ENCODE measurements at regions not wholly inside any gene's neighbourhood (a gene's known extent, or its start where the extent isn't known, plus 50 kb on each side); places are given as distances from the start of the nearest gene placed in this dataset.

DNA sequence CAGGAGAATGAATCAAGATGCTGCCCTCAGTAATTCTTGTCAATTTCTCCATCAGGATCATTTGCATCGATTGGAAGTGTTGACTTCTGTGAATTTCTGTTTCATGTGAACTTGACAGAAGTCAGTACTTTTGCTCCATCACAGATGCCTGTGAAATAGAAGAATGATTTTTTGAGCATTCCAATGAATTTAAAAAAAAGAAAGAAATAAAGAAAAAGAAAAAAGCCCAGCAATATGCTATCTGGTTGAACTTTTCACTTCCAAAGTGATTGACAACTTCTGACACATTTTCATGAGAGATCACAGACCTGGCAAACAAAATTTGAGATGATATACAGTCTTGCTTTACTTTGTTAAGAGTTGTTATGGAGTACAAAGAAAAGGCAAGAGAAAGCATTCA lies 175.3 kb downstream of the RWDD3 start (continued):
- TF ChIP-seq, protein P1, sequence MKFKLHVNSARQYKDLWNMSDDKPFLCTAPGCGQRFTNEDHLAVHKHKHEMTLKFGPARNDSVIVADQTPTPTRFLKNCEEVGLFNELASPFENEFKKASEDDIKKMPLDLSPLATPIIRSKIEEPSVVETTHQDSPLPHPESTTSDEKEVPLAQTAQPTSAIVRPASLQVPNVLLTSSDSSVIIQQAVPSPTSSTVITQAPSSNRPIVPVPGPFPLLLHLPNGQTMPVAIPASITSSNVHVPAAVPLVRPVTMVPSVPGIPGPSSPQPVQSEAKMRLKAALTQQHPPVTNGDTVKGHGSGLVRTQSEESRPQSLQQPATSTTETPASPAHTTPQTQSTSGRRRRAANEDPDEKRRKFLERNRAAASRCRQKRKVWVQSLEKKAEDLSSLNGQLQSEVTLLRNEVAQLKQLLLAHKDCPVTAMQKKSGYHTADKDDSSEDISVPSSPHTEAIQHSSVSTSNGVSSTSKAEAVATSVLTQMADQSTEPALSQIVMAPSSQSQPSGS (IDR thresholded peaks at IDR 0.05; ENCODE audit: low read length) = no peak
- TF ChIP-seq SP1 (IDR thresholded peaks at IDR 0.05; ENCODE audit: low read depth, low read length) = no peak
- TF ChIP-seq EZH2 (IDR thresholded peaks at IDR 0.05; ENCODE audit: low read depth, low read length, severe bottlenecking) = no peak

Data from H1 (cell line).